Mucosa of rectum (tissue), 2 donors: ENCODE measurements at regions not wholly inside any gene's neighbourhood (a gene's known extent, or its start where the extent isn't known, plus 50 kb on each side); places are given as distances from the start of the nearest gene placed in this dataset.

Source experiments
- H3K27ac ChIP-seq, 2 donors: one replicate each; pipeline ENCODE4 v1.7.0; 2013; ENCODE audit warnings: inconsistent platforms in 2 of 2, low read depth in 2 of 2, low read length in 2 of 2
- H3K27me3 ChIP-seq, 2 donors: one replicate each; pipeline ENCODE4 v1.7.0; 2013; ENCODE audit warnings: low read length in 2 of 2; ENCODE audit not compliant: control insufficient read depth in 2 of 2, insufficient read depth in 2 of 2
- H3K36me3 ChIP-seq, 2 donors: one replicate each; pipeline ENCODE4 v1.7.0; 2013; ENCODE audit warnings: low read length in 2 of 2; ENCODE audit not compliant: control insufficient read depth in 2 of 2, insufficient read depth in 2 of 2
- H3K4me1 ChIP-seq, 2 donors: one replicate each; pipeline ENCODE4 v1.7.0; 2013; ENCODE audit warnings: low read length in 2 of 2, mild to moderate bottlenecking in 1 of 2; ENCODE audit not compliant: control insufficient read depth in 2 of 2, insufficient read depth in 2 of 2
- H3K4me3 ChIP-seq, 2 donors: one replicate each; pipeline ENCODE4 v1.7.0; 2013; ENCODE audit warnings: low read length in 2 of 2
- H3K9ac ChIP-seq, 2 donors: one replicate each; pipeline ENCODE4 v1.7.0; 2013; ENCODE audit warnings: low read length in 2 of 2, low read depth in 1 of 2, mild to moderate bottlenecking in 1 of 2
- H3K9me3 ChIP-seq, 2 donors: one replicate each; pipeline ENCODE4 v1.7.0; 2013; ENCODE audit warnings: low read length in 2 of 2; ENCODE audit not compliant: control insufficient read depth in 2 of 2
- donor health status: healthy.
- donor health status: Normal muscosa, but diverticular disease.

DNA sequence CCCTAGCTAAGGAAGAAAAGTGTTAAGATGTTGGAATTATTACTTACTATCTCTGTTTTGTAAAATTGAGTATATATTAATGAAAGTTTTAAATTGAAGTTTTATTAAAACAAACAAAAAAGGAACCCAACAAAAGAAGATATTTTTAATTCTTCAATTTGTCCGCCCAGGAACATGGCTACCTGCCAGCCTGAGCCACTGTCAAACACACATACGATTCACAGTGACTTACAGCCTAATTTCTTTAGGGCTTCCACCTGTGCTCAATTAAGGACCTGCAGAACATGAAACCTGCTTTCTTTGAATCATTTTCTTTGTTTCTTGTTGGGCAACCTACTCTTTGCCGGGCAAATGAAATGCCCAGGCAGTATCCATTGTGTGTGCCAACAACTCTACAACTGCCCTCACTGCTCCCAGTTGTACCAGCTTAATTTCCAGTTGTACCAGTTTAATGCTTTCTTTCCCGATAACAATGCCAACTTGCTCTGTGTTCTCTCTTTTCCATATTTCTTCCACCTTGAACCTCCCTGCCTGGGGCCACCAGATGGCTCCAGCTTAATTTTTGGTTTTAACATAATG is 181.7 kb downstream of the GBA3 start:
- Histone ChIP-seq H3K9ac (no peak overlapping the region), H3K36me3 (no peaks in the 10 kb centered on the region), H3K9me3 (no peaks in the 10 kb centered on the region), H3K4me3 (peak overlapping the region in 1 of 2 donors; percentile 13), H3K4me1 (peaks cover 4 to 13% of the 10 kb centered on the region in 2 donors), H3K27ac (peak overlapping the region; percentile 60 to 68), H3K27me3 (no peaks in the 10 kb centered on the region)

DNA sequence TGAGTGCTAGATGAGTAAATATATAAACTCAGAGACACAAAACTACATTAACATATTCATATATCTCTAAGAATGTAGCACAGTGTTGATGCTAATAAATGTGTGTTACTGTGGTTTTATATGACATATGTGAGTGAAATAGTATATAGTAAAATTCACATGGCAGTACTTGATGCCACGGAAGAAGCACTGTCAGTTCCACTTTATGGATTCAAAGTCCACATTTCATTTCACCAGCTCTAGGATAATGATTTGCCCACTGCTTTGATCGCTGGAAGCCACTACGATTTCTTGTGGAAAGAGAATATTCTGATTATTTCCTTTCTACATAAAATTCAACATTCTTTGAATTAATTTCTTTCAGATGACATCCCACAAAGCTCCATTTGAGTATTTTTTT is 181.2 kb downstream of the GBA3 start:
- no peaks in the 10 kb centered on the region for H3K36me3 ChIP-seq
- H3K27me3 ChIP-seq, result no peaks in the 10 kb centered on the region
- no peaks in the 10 kb centered on the region for H3K9me3 ChIP-seq
- no peak overlapping the region for H3K9ac ChIP-seq
- H3K4me3 ChIP-seq, result peak overlapping the region in 1 of 2 donors; percentile 6
- H3K27ac ChIP-seq, result peak overlapping the region; percentile 7 to 65
- peaks cover 4 to 13% of the 10 kb centered on the region in 2 donors for H3K4me1 ChIP-seq

DNA sequence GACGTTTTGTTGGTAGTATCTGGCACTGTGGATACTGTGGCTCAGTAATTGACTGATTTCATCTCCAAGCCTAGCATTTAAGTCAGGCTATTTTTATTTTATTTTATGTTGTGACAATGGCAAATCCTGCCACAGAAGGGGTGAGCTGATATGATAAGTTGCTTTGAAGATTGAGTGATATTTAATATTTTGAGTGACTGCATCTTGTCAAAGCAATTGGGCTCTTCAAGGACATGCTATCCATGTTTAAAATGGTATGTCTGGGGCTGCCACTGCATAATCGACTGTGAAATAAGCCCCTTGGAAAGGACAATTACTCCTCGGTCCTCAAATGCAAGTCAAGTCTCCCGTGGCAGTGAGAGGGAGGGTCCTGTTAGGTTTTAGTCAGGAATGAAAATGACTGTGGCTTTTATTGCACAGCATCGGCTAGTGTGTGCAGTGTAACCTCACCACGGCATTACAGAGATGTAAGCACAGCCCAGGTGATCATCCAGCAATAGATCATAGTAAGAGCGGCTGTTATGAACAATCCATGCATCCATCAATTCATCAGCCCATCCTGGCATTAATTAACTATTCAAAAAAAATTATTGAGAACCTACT is 178.2 kb downstream of the GBA3 start:
- Histone ChIP-seq H3K4me1 (peaks cover 4 to 13% of the 10 kb centered on the region in 2 donors), H3K27ac (no peak overlapping the region), H3K36me3 (no peaks in the 10 kb centered on the region), H3K9me3 (no peaks in the 10 kb centered on the region), H3K9ac (no peak overlapping the region), H3K27me3 (no peaks in the 10 kb centered on the region), H3K4me3 (no peak overlapping the region)

DNA sequence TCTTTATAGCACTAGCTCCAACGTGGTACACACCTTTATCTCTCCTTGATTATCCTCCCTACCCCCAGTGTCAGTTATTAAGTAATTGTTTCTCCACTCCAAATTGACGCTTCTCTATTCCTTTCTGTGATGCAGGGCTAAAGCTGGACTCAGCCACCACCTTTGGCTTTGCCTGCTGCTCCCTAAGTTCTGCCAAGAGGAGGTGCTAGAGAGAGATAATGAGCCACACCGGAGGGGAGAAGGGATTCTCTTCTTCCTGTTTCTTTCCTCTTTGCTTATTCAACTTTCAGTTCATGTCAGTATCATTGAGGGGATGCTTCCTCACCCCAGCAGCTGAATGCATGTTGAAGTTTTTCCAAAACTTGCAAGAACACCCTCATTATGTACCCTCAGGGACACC is 176.5 kb downstream of the GBA3 start:
- no peaks in the 10 kb centered on the region for H3K36me3 ChIP-seq
- H3K4me3 ChIP-seq, result no peak overlapping the region
- no peaks in the 10 kb centered on the region for H3K27me3 ChIP-seq
- H3K4me1 ChIP-seq, result peaks cover under 1 to 8% of the 10 kb centered on the region in 2 donors
- H3K27ac ChIP-seq, result no peak overlapping the region
- H3K9me3 ChIP-seq, result no peaks in the 10 kb centered on the region
- H3K9ac ChIP-seq, result no peak overlapping the region
